A549 (cell line): ENCODE measurements at regions not wholly inside any gene's neighbourhood (a gene's known extent, or its start where the extent isn't known, plus 50 kb on each side); places are given as distances from the start of the nearest gene placed in this dataset.
"Not testable (repeated sequence)": the region's sequence is repeated elsewhere in the genome, so short reads cannot be mapped to it uniquely, and the experiment has no call there.

Source experiments
- ATAC-seq, 2 experiments: fragments of 200-7000 bp in 1 of 2; fragments of >200 bp in 1 of 2; cut with Nextera tagmentation in 1 of 2; cut with Tn5 transposase in 1 of 2; 3 replicates each; pipeline versions ENCODE4 v1.8.0 to v1.9.1; 2018 to 2020; ENCODE audit warnings: mild to moderate bottlenecking in 1 of 2, moderate library complexity in 1 of 2
- CTCF ChIA-PET: fragments of 300-600 bp; sonication (Branson Sonifier 250); formaldehyde crosslinking; extraction: SDS; loops from one replicate; lab custom pipeline; 2021; ENCODE audit warnings: antibody characterized with exemption, inconsistent platforms; lab: Yijun Ruan, JAX
- POLR2A ChIA-PET: fragments of 350-600 bp; formaldehyde crosslinking; extraction: SDS; loops from one replicate; lab custom pipeline; 2021; ENCODE audit warnings: antibody characterized with exemption, inconsistent platforms; lab: Yijun Ruan, JAX
- DNase-seq, 2 experiments: peaks; one replicate each; pipeline versions ENCODE4 v3.0.0 to v3.0.0-alpha.2; 2011 to 2016; ENCODE audit warnings: low read depth in 1 of 2, low spot score in 1 of 2
- FAIRE-seq: peaks from 2 replicates; lab custom pipeline; 2011; peaks lifted over from hg19 to GRCh38; lab: Jason Lieb, UNC
- H3K27ac ChIP-seq, 2 experiments: fragments of >200 bp; sonication (Bioruptor Twin); formaldehyde crosslinking; 3 replicates each; pipeline ENCODE4 v1.5.1; 2016 to 2017
- H3K4me1 ChIP-seq: fragments of >200 bp; sonication (Bioruptor Twin); formaldehyde crosslinking; 3 replicates; pipeline ENCODE4 v1.6.1; 2016
- H3K4me2 ChIP-seq: fragments of >200 bp; sonication (Bioruptor Twin); formaldehyde crosslinking; 3 replicates; pipeline ENCODE4 v1.6.1; 2016
- H3K4me3 ChIP-seq: fragments of >200 bp; sonication (Bioruptor Twin); formaldehyde crosslinking; 3 replicates; pipeline ENCODE4 v1.5.1; 2016
- H3K9me3 ChIP-seq: fragments of >200 bp; sonication (Bioruptor Twin); formaldehyde crosslinking; 3 replicates; pipeline ENCODE4 v1.6.1; 2016
- CBX8 ChIP-seq: fragments of 200-600 bp; sonication (generic); IDR thresholded peaks from 2 replicates; pipeline ENCODE4 v1.6.1; 2016
- CHD4 ChIP-seq: fragments of 200-600 bp; sonication (generic); IDR thresholded peaks from 2 replicates; pipeline ENCODE4 v1.6.1; 2016; ENCODE audit warnings: antibody characterized with exemption, mild to moderate bottlenecking, borderline replicate concordance
- EP300 ChIP-seq, 2 experiments: fragments of >200 bp; sonication (Bioruptor Twin); formaldehyde crosslinking; IDR thresholded peaks; 2 replicates in 1 of 2; 3 replicates in 1 of 2; pipeline ENCODE4 v1.6.1; 2016 to 2017
- FOSB ChIP-seq: fragments of 250-450 bp; sonication (Bioruptor Pico); IDR thresholded peaks from 2 replicates; pipeline ENCODE4 v1.5.0; 2020; ENCODE audit warnings: mild to moderate bottlenecking, moderate library complexity
- FOSL2 ChIP-seq, 2 experiments: fragments of 450-650 bp in 1 of 2; fragments of >200 bp in 1 of 2; sonication (Bioruptor Twin) in 1 of 2; formaldehyde crosslinking; IDR thresholded peaks; 2 replicates each; pipeline versions ENCODE4 v1.5.0 to v1.6.1; 2016 to 2020; ENCODE audit warnings: mild to moderate bottlenecking in 1 of 2, moderate library complexity in 1 of 2
- GATA3 ChIP-seq: IDR thresholded peaks from 2 replicates; pipeline ENCODE4 v1.6.1; 2012; ENCODE audit warnings: borderline replicate concordance
- HDAC2 ChIP-seq: fragments of 200-600 bp; sonication (generic); IDR thresholded peaks from 2 replicates; pipeline ENCODE4 v1.6.1; 2016
- HOXA7 ChIP-seq: fragments of 250-450 bp; sonication (Bioruptor Pico); IDR thresholded peaks from 2 replicates; pipeline ENCODE4 v1.5.0; 2020; ENCODE audit warnings: mild to moderate bottlenecking, moderate library complexity
- HOXB13 ChIP-seq: fragments of 250-450 bp; sonication (Bioruptor Pico); IDR thresholded peaks from 2 replicates; pipeline ENCODE4 v1.5.0; 2020; ENCODE audit warnings: low read depth, mild to moderate bottlenecking, moderate library complexity
- HOXB5 ChIP-seq: fragments of 250-450 bp; sonication (Bioruptor Pico); IDR thresholded peaks from 2 replicates; pipeline ENCODE4 v1.5.0; 2020; ENCODE audit warnings: mild to moderate bottlenecking, moderate library complexity
- MAZ ChIP-seq: fragments of 150-350 bp; IDR thresholded peaks from 2 replicates; pipeline ENCODE4 v1.6.1; 2014; ENCODE audit warnings: antibody characterized with exemption, low read depth, low read length, borderline replicate concordance
- MYC ChIP-seq: IDR thresholded peaks from 2 replicates; pipeline ENCODE4 v1.6.1; 2012; ENCODE audit warnings: mild to moderate bottlenecking, inconsistent platforms, low read length, improper control_type of control experiment, borderline replicate concordance
- PHF8 ChIP-seq: fragments of 200-600 bp; sonication (generic); IDR thresholded peaks from 2 replicates; pipeline ENCODE4 v1.6.1; 2016; ENCODE audit warnings: low read depth, mild to moderate bottlenecking, antibody characterized with exemption, moderate library complexity, borderline replicate concordance
- POLR2AphosphoS2 ChIP-seq: conservative IDR thresholded peaks from 2 replicates; pipeline ENCODE4 v1.6.1; 2012; ENCODE audit warnings: low read length, improper control_type of control experiment, inconsistent platforms
- RFX5 ChIP-seq: fragments of 450-650 bp; IDR thresholded peaks from 2 replicates; pipeline ENCODE4 v1.7.1; 2014; ENCODE audit warnings: antibody characterized with exemption, mild to moderate bottlenecking, moderate library complexity
- TFCP2L1 ChIP-seq: fragments of 250-450 bp; sonication (Bioruptor Pico); IDR thresholded peaks from 2 replicates; pipeline ENCODE4 v1.5.0; 2021; ENCODE audit warnings: mild to moderate bottlenecking
- ZC3H11A ChIP-seq: fragments of 450-650 bp; IDR thresholded peaks from 2 replicates; pipeline ENCODE4 v1.6.1; 2014; ENCODE audit warnings: antibody characterized with exemption, mild to moderate bottlenecking
- ZFP36 ChIP-seq: fragments of 450-650 bp; IDR thresholded peaks from 2 replicates; pipeline ENCODE4 v1.6.1; 2014; ENCODE audit warnings: borderline replicate concordance; ENCODE audit not compliant: partially characterized antibody
- ZNF302 ChIP-seq: fragments of 250-450 bp; sonication (Bioruptor Pico); IDR thresholded peaks from 2 replicates; pipeline ENCODE4 v1.9.0; 2021; ENCODE audit warnings: inconsistent platforms, mild to moderate bottlenecking, moderate library complexity
- WGBS: methylation state at CpG from one replicate; pipeline ENCODE4 v1.1.6; 2017; ENCODE audit errors: missing lambda C conversion rate; 5-methylcytosine and 5-hydroxymethylcytosine counted together
- TF ChIP-seq, protein P1 (sequence below): fragments of 250-450 bp; sonication (Bioruptor Pico); IDR thresholded peaks from 2 replicates; pipeline ENCODE4 v1.5.0; 2020; ENCODE audit warnings: low read depth, mild to moderate bottlenecking, moderate library complexity
- TF ChIP-seq, protein P2 (sequence below): fragments of >200 bp; sonication (Bioruptor Twin); formaldehyde crosslinking; IDR thresholded peaks from 3 replicates; pipeline ENCODE4 v1.5.1; 2016
- TF ChIP-seq, protein P3 (sequence below): IDR thresholded peaks from 2 replicates; pipeline ENCODE4 v1.6.1; 2012; ENCODE audit warnings: low read depth, borderline replicate concordance
- TF ChIP-seq, protein P4 (sequence below): fragments of 150-350 bp; IDR thresholded peaks from 2 replicates; pipeline ENCODE4 v1.6.1; 2014; ENCODE audit warnings: low read depth, mild to moderate bottlenecking, low read length

DNA sequence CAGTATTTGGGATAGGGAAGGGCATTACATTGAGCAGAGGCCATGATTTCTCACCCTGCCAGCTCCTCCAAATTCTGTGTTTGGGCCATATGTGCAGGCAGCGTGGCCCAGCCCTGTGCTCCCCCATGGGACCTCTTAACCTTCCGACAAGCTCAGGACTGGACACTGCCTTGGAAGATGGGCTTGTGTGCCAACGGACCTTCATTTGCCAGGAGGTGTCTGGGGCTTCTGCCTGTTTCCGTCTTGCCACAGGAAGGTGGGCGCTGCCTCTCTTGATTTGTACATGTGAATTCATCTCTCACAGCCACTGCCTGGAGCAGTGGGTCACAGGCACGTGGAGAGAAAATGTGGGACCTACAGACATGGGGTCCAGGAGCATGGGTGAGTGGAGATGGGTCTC is 272.6 kb downstream of the CCSER2 start (continued):
- TF ChIP-seq, protein P1, sequence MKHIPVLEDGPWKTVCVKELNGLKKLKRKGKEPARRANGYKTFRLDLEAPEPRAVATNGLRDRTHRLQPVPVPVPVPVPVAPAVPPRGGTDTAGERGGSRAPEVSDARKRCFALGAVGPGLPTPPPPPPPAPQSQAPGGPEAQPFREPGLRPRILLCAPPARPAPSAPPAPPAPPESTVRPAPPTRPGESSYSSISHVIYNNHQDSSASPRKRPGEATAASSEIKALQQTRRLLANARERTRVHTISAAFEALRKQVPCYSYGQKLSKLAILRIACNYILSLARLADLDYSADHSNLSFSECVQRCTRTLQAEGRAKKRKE (CRISPR knock-in tag), result no peak
- TF ChIP-seq CHD4, result no peak
- TF ChIP-seq FOSL2 (IDR thresholded peaks at IDR 0.05), result no peak
- TF ChIP-seq FOSL2 (CRISPR knock-in tag; IDR thresholded peaks at IDR 0.05), result no peak
- TF ChIP-seq HDAC2, result no peak
- TF ChIP-seq RFX5, result no peak
- no peak for TF ChIP-seq EP300 (IDR thresholded peaks at IDR 0.05)

DNA sequence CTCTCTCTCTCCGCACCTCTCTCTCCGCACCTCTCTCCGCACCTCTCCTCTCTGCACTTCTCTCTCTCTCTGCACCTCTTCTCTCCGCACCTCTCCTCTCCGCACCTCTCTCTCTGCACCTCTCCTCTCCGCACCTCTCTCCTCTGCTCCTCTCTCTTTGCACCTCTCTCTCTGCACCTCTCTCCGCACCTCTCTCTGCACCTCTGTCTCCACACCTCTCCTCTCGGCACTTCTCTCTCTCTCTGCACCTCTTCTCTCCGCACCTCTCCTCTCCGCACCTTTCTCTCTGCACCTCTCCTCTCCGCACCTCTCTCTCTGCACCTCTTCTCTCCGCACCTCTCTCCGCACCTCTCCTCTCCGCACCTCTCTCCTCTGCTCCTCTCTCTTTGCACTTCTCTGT is 274.2 kb downstream of the CCSER2 start:
- FAIRE-seq, H3K4me3 ChIP-seq, H3K9me3 ChIP-seq, H3K4me1 ChIP-seq, DNase-seq, H3K27ac ChIP-seq, POLR2A ChIA-PET, H3K4me2 ChIP-seq, ATAC-seq: not testable (repeated sequence)
- 53% methylated on average over 14 of the region's 14 CpGs for WGBS
- CTCF ChIA-PET, result interaction anchor here (1.5 kb wide), 1 partner anchor 10 kb away, joined by 4 read pairs; no protein-coding TSS in a partner anchor

DNA sequence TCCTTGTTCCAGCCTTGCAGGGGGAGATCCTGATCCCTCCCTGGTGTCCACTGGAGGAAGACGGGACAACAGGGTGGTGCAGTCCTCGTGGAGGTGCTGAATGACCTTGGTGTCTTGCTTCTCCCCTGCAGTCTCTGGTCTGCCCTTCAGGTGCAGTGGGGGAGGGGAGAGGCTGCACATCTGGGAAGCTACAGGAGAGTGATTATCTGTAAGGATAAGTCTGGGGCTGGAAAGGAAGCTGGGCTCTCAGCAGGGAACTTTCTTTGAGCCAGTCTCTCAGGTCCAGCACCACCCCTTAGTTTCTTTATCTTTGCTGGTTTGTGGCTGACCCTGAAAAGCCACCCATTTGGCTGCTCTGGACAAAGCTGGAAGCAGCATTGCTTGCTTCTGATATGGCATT is 275.6 kb downstream of the CCSER2 start:
- Histone ChIP-seq H3K4me2 (no peak overlapping the region), H3K4me3 (no peak overlapping the region), H3K27ac (no peak overlapping the region), H3K9me3 (no peaks in the 10 kb centered on the region), H3K4me1 (no peaks in the 10 kb centered on the region)
- TF ChIP-seq POLR2AphosphoS2 (no peak), MAZ (no peak), MYC (no peak), FOSB (CRISPR knock-in tag) (no peak), ZC3H11A (no peak), TFCP2L1 (CRISPR knock-in tag) (no peak), ZFP36 (no peak), ZNF302 (no peak), CBX8 (no peak), EP300 (IDR thresholded peaks at IDR 0.05) (no peak), GATA3 (no peak), PHF8 (no peak), HOXA7 (CRISPR knock-in tag) (no peak), HOXB5 (CRISPR knock-in tag) (no peak), HOXB13 (CRISPR knock-in tag) (no peak)
- TF ChIP-seq, protein P1 (CRISPR knock-in tag), result no peak
- TF ChIP-seq, protein P2, sequence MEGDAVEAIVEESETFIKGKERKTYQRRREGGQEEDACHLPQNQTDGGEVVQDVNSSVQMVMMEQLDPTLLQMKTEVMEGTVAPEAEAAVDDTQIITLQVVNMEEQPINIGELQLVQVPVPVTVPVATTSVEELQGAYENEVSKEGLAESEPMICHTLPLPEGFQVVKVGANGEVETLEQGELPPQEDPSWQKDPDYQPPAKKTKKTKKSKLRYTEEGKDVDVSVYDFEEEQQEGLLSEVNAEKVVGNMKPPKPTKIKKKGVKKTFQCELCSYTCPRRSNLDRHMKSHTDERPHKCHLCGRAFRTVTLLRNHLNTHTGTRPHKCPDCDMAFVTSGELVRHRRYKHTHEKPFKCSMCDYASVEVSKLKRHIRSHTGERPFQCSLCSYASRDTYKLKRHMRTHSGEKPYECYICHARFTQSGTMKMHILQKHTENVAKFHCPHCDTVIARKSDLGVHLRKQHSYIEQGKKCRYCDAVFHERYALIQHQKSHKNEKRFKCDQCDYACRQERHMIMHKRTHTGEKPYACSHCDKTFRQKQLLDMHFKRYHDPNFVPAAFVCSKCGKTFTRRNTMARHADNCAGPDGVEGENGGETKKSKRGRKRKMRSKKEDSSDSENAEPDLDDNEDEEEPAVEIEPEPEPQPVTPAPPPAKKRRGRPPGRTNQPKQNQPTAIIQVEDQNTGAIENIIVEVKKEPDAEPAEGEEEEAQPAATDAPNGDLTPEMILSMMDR, result no peak
- TF ChIP-seq, protein P3, sequence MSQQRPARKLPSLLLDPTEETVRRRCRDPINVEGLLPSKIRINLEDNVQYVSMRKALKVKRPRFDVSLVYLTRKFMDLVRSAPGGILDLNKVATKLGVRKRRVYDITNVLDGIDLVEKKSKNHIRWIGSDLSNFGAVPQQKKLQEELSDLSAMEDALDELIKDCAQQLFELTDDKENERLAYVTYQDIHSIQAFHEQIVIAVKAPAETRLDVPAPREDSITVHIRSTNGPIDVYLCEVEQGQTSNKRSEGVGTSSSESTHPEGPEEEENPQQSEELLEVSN, result no peak
- TF ChIP-seq, protein P4, sequence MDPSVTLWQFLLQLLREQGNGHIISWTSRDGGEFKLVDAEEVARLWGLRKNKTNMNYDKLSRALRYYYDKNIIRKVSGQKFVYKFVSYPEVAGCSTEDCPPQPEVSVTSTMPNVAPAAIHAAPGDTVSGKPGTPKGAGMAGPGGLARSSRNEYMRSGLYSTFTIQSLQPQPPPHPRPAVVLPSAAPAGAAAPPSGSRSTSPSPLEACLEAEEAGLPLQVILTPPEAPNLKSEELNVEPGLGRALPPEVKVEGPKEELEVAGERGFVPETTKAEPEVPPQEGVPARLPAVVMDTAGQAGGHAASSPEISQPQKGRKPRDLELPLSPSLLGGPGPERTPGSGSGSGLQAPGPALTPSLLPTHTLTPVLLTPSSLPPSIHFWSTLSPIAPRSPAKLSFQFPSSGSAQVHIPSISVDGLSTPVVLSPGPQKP, result no peak
- FAIRE-seq, result no peak
- CTCF ChIA-PET, result interaction anchor here (0.8 to 1.5 kb wide), 4 partner anchors 9 to 1774 kb away, joined by 3 to 5 read pairs (median 4); no protein-coding TSS in a partner anchor
- 0% methylated on average over 2 of the region's 2 CpGs for WGBS
- ATAC-seq, result no peak
- POLR2A ChIA-PET, result no interaction called here
- DNase-seq, result no peak
